ENCODE measurements at regions not wholly inside any gene's neighbourhood (a gene's known extent, or its start where the extent isn't known, plus 50 kb on each side); places are given as distances from the start of the nearest gene placed in this dataset.

GRCh38 chr20:22466447-22467171 is 117.8 kb downstream of the FOXA2 start (continued):
- TF ChIP-seq ZNF275 (CRISPR knock-in tag; IDR thresholded peaks at IDR 0.05; ENCODE audit: borderline replicate concordance), result no peak
- no peak for TF ChIP-seq SMARCE1 (IDR thresholded peaks at IDR 0.05; ENCODE audit: borderline replicate concordance)
- TF ChIP-seq ZFP82 (CRISPR knock-in tag; IDR thresholded peaks at IDR 0.05; ENCODE audit: borderline replicate concordance), result no peak
- no peak for TF ChIP-seq CBX2 (IDR thresholded peaks at IDR 0.05; ENCODE audit: low read depth, low read length)
- no peak for TF ChIP-seq CBX2 (CRISPR knock-in tag; IDR thresholded peaks at IDR 0.05; ENCODE audit: low read depth)
- no peak for TF ChIP-seq ZNF563 (CRISPR knock-in tag; IDR thresholded peaks at IDR 0.05)
- no peak; the same call in 1 of the 2 replicates for TF ChIP-seq ZNF512B (CRISPR knock-in tag; IDR thresholded peaks at IDR 0.05; ENCODE audit: borderline replicate concordance)
- 0 out of 2 replicates have a peak, but pooled peaks have one; percentile 17 for TF ChIP-seq IKZF5 (CRISPR knock-in tag; IDR thresholded peaks at IDR 0.05)
- no peak for TF ChIP-seq FOXP1 (IDR thresholded peaks at IDR 0.05)
- TF ChIP-seq FOXP1 (CRISPR knock-in tag; IDR thresholded peaks at IDR 0.05), result 0 out of 2 replicates have a peak, but pooled peaks have one; percentile 54
- 0 out of 2 replicates have a peak, but pooled peaks have one; percentile 46 for TF ChIP-seq PHF21A (CRISPR knock-in tag; IDR thresholded peaks at IDR 0.05)
- no peak for TF ChIP-seq ZNF562 (CRISPR knock-in tag; IDR thresholded peaks at IDR 0.05; ENCODE audit: borderline replicate concordance)
- no peak for TF ChIP-seq MEF2D (CRISPR knock-in tag; IDR thresholded peaks at IDR 0.05)
- TF ChIP-seq CEBPB (IDR thresholded peaks at IDR 0.05; ENCODE audit: borderline replicate concordance, low read depth, low read length), result peak; percentile 64
- no peak for TF ChIP-seq ARNTL (CRISPR knock-in tag; IDR thresholded peaks at IDR 0.05)
- TF ChIP-seq ZNF10 (CRISPR knock-in tag; IDR thresholded peaks at IDR 0.05; ENCODE audit: borderline replicate concordance, low read depth), result no peak
- TF ChIP-seq IRX3 (CRISPR knock-in tag; IDR thresholded peaks at IDR 0.05; ENCODE audit: borderline replicate concordance, low read depth), result no peak
- TF ChIP-seq TRIM24 (CRISPR knock-in tag; IDR thresholded peaks at IDR 0.05), result no peak
- no peak for TF ChIP-seq MTF2 (CRISPR knock-in tag; IDR thresholded peaks at IDR 0.05; ENCODE audit: borderline replicate concordance)
- TF ChIP-seq ZNF260 (CRISPR knock-in tag; IDR thresholded peaks at IDR 0.05; ENCODE audit: borderline replicate concordance, low read depth), result no peak
- 0 out of 2 replicates have a peak, but pooled peaks have one; percentile 14 for TF ChIP-seq TFE3 (CRISPR knock-in tag; IDR thresholded peaks at IDR 0.05)
- peak; percentile 67; the same call in 1 of the 2 replicates for TF ChIP-seq MIER3 (CRISPR knock-in tag; IDR thresholded peaks at IDR 0.05; ENCODE audit: borderline replicate concordance)
- 0 out of 2 replicates have a peak, but pooled peaks have one; percentile 65 for TF ChIP-seq ZNF44 (CRISPR knock-in tag; IDR thresholded peaks at IDR 0.05)

Data from HepG2 (cell line).